K562 (cell line): ENCODE measurements at regions not wholly inside any gene's neighbourhood (a gene's known extent, or its start where the extent isn't known, plus 50 kb on each side); places are given as distances from the start of the nearest gene placed in this dataset.

Experiments used
- MCM7 ChIP-seq, 2 experiments: fragments of 450-650 bp; IDR thresholded peaks; 2 replicates each; pipeline ENCODE4 v1.6.1; 2016 to 2018
- SETDB1 ChIP-seq: IDR thresholded peaks from one replicate; pipeline ENCODE4 v1.6.1; 2012; ENCODE audit warnings: low read length, control low read depth, inconsistent platforms

DNA sequence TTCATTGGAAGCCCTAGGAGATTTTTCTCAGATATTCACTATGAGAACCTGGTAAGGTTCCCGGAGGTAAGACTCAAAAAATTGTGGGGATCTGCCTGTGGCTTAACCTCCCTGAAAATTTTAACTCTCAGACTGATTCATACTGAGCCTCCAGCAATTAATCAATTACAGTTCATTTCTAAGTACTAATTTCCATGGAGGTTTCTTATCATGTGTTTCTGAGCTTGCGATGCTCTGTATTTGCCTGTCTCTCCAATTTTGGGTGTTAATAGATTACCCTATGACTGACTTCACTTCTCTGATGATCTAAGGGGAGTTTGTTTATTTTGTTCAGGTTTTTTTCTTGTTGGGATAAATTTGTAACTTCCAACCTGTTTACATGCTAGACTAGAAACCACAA lies 215.4 kb upstream of the TMEM196 start:
- TF ChIP-seq SETDB1 (no peak), MCM7 (IDR thresholded peaks at IDR 0.05) (no peak)
